ENCODE measurements at regions not wholly inside any gene's neighbourhood (a gene's known extent, or its start where the extent isn't known, plus 50 kb on each side); places are given as distances from the start of the nearest gene placed in this dataset.

DNA sequence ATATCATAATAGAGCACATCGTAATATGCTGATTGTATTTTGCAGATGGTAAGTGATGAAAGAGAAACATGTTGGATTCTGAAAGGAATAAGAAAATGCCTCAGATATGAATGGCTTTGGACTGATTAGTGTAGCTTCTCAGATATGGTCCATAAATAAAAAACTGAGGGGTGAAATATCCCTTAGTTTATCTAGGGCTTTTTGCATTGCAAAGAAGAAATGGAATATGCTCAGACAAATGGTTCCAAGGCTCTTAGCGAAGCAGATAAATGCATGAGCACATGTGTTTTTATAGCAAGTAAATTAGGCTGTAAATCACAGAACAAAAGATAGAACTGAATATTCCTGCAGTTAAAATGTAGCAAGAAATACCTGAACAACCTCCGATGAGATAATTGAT lies 820.9 kb upstream of the GRM7 start:
- TF ChIP-seq, protein P1, sequence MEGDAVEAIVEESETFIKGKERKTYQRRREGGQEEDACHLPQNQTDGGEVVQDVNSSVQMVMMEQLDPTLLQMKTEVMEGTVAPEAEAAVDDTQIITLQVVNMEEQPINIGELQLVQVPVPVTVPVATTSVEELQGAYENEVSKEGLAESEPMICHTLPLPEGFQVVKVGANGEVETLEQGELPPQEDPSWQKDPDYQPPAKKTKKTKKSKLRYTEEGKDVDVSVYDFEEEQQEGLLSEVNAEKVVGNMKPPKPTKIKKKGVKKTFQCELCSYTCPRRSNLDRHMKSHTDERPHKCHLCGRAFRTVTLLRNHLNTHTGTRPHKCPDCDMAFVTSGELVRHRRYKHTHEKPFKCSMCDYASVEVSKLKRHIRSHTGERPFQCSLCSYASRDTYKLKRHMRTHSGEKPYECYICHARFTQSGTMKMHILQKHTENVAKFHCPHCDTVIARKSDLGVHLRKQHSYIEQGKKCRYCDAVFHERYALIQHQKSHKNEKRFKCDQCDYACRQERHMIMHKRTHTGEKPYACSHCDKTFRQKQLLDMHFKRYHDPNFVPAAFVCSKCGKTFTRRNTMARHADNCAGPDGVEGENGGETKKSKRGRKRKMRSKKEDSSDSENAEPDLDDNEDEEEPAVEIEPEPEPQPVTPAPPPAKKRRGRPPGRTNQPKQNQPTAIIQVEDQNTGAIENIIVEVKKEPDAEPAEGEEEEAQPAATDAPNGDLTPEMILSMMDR (IDR thresholded peaks at IDR 0.05) = no peak
- TF ChIP-seq POLR2AphosphoS5 (IDR thresholded peaks at IDR 0.05) (no peak), EP300 (IDR thresholded peaks at IDR 0.05) (no peak)
